ENCODE measurements at regions not wholly inside any gene's neighbourhood (a gene's known extent, or its start where the extent isn't known, plus 50 kb on each side); places are given as distances from the start of the nearest gene placed in this dataset.

GRCh38 chr2:133835821-133836619 is 267.8 kb upstream of the NCKAP5 start:
- no peak for TF ChIP-seq CTCF (IDR thresholded peaks at IDR 0.05)
- no peak for TF ChIP-seq POLR2A (IDR thresholded peaks at IDR 0.05)
